Fibroblast of skin of abdomen (primary cell): ENCODE measurements at regions not wholly inside any gene's neighbourhood (a gene's known extent, or its start where the extent isn't known, plus 50 kb on each side); places are given as distances from the start of the nearest gene placed in this dataset.
"Not testable (repeated sequence)": the region's sequence is repeated elsewhere in the genome, so short reads cannot be mapped to it uniquely, and the experiment has no call there.

Experiments used
- DNase-seq: peaks from one replicate; pipeline ENCODE4 v3.0.0-alpha.2; 2013

GRCh38 chr15:36080759-36081158 is 498.7 kb upstream of the CDIN1 start:
- no peak for DNase-seq

- peak; percentile 38 for DNase-seq
Measured at GRCh38 chr15:36090286-36090946, 489.0 kb upstream of the CDIN1 start.

DNA sequence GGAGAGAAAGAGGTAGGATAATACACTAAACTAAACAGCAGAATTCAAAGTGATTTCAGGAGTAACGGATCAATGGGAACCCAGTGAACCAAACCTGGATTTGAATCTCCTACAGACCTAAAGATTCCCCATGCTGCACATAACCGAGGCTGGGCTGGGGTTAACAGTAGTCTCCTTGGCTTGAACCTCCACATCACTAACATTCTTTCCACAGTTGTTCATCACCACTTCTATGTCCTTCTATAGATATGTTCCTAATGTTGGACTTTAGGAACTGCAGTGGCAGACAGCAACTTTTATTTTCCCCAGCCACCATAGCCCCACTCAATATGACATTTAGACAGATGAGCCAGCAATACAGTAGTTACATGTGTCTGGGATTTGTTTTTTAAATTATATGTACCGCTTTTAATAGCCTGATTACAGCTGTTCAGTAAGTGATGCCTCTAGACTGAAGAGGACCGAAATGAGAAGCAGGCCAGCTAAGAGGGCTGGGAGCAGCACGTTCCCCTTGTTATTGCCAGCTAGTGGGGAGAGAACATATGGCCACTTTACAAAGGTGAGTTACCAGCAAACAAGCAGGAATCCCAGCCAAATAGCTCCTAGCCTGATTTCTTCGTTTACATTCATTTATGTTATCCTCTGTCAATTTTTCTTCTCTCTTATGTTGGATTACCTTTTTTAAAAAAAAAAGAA is 472.6 kb upstream of the CDIN1 start:
- peak; percentile 64 for DNase-seq

DNA sequence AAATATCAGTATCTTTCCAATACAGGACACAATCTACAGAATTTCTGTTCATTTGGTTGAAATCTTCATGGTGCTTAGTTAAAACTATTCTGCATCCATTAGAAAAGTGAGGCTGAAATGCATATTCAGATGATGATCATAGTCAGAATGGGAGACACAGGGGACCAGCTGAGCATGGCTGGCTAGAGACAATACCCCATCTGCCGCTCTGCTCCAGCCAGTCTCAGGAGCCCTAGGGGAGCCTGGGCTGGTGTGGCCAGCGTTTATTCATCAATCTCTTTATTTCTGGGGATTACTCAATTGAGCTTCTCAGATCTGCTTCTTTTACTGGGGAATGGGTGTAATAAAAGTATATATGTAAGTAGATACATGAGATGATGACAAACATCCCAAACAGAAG is 470.9 kb upstream of the CDIN1 start:
- DNase-seq, result no peak

- peak; percentile 81 for DNase-seq
Measured at GRCh38 chr15:36109943-36110658, 469.3 kb upstream of the CDIN1 start.

- no peak for DNase-seq
Measured at GRCh38 chr15:36110659-36110993, 468.8 kb upstream of the CDIN1 start.

DNA sequence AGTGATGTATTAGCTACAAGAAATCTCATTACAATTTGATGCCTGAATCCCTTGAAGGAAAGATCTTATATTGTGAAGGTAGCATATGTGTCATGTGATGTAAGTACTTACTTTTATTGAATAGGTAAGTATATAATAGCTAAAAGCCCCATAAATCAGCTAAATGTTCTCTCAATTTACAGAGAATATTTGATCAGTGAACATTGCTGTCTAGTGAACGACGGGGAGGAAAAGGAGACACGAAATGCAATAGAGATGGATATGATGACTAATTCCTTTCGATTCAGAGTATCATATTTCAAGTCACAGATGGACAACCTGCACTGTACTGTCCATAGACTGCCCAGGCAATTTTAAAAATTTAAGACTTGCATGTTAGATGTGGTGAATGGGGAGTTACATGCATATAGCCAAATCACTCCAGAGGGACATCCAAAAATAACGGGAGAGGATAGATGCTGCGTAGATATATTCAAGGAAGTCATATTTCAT is 462.1 kb upstream of the CDIN1 start:
- DNase-seq, result no peak

DNA sequence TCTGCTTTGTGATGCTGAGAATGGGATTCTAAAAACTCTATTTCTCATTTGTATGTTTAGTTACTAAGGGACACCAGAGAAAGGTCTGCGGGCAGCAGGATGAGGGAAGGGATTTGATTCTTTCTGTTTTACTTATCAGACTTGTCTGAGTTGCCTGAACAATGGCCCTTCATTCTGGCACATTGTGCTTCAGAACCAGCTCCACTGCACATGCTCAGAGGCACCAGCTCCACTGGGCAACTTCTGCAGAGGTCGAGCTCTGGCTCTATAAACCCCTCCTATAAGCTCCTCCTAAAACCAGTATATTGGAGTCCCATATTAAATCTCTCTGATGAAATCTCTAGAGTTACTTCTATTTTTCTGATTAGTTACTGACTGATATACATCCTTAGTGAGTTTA is 453.2 kb upstream of the CDIN1 start:
- DNase-seq, result no peak

DNA sequence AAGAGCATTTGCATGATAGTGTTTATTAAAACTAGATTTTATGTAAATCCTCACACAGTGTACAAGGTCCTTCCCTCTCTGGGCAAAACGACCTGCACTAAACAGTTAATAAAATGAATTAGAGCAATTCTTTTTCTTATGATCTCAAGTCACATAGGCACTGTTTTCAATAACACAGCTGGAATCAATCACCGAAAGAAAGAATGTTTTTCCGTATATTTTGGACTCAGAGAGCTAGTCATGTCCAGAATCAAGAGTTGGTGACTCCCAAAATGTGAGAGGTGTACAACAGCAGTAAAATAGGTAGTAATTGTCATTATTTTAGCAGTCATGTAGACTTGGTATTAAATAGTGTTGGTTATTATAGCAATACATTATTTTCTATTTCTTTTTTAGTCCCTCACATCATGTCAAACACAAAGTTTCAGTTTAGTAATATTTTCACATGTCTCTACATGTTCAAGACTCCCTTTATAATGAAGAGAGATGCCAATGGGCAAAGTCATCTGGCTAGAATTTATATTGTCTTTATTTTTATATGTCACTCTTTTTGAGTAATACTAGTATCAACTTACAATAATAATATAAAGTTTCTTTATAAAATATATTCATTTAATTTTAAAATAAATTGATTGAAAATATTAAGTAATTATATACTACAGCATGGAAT is 448.6 kb upstream of the CDIN1 start:
- DNase-seq, result peak; percentile 28

- peak; percentile 68 for DNase-seq
Measured at GRCh38 chr15:36133742-36134141, 445.7 kb upstream of the CDIN1 start.

DNA sequence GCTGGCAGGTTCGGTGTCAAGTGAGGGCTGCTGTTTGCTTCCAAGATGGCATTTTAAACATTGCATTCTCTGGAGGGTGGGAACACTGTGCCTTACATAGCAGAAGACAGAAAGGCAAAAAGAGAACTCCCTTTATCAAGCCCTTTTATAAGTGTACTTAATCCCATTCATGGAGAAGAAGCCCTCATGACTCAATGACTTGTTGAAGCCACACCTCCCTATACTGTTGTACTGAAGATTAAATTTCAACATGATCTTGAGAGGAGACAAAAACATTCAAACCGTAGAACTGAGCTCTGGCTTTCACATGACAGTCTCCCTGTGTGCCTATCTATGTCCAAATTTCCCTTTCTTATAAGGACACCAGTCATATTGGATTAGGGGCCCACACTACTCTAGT is 443.4 kb upstream of the CDIN1 start:
- DNase-seq, result no peak

GRCh38 chr15:36152936-36153335 is 426.5 kb upstream of the CDIN1 start:
- DNase-seq, result no peak

DNA sequence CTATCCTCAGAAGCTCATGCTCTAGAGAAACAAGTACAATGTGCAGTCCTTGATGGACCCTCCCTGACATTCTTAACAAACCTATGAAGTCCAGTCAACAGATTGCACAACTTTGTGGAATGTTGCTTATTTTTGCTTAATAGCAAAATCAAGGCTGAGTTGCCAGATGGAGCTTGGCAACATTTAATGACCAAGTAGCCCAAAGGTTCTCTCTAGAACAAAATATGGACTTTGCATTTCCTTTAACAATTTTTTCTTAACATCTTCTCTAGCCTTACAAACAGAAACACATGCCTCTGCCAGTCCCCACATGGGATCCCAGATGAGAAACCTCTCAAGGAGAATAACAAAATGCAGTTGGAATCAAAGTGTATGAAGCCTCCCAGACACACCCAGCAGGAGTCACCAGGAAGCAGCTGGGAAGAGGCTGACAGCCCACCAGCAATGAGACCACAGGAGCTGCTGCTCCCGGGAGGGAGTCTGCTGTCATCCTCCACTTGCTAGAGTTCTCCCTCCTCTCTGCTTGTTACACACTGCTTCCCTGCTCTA is 422.5 kb upstream of the CDIN1 start:
- peak; percentile 60 for DNase-seq

DNA sequence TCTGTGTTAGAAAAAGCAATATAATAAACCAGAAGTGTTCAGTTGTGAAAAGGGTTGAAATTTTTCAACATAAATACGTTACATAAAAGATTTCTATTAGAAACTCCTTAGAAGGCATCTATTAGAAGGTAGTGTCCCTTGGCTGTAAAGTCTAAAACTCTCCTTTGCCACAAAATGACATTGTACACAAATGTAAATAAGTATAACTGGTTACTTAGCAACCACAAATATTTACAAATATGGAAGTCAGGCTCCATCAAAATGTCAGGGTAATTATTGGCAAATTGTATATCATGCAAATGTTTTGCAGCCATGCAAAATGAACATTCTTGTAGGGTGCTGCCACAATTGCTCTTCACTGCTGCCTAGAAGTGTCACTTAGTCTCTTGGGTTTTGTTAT is 419.1 kb upstream of the CDIN1 start:
- no peak for DNase-seq

DNA sequence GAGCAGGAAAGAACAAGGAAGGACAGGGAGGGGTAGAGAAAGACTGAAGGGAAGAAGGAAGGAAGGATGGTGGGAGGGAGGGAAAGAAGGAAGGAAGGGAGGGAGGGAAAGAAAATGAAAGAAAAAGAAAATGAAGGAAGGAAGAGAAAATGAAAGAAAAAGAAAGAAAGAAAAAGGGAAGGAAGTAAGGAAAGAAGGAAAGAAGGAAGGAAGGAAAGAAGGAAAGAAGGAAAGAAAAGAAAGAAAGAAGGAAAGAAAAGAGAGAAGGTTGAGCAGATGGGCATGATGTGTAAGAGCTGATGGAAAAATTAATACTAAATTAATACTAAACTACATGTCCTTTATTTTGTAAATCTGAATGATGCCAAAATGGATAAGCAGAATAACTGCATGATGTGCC is 418.3 kb upstream of the CDIN1 start:
- no peak for DNase-seq

GRCh38 chr15:36161771-36162212 is 417.6 kb upstream of the CDIN1 start:
- peak; percentile 59 for DNase-seq

GRCh38 chr15:36163983-36164382 is 415.4 kb upstream of the CDIN1 start:
- DNase-seq, result not testable (repeated sequence)

DNA sequence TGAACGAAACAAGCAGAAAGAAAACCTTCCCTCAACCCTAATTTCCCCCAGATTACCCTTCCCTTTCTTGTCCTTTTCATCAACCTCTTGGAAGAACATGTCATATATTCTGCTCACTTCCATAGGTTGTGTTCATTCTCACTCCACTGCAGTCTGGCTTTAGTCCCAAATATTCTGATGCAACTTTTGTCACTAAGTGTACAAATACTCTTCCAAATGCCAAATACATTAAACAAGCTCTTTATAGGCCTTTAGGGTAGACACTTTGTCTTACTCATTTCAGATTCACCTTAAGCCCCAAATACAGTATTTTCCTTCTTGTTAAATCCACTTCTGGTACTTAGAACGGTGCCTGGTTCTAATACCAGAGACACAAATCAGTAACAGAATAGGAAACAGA is 406.5 kb upstream of the CDIN1 start:
- DNase-seq, result peak; percentile 48

- peak; percentile 34 for DNase-seq
Measured at GRCh38 chr15:36175186-36175740, 404.2 kb upstream of the CDIN1 start.

DNA sequence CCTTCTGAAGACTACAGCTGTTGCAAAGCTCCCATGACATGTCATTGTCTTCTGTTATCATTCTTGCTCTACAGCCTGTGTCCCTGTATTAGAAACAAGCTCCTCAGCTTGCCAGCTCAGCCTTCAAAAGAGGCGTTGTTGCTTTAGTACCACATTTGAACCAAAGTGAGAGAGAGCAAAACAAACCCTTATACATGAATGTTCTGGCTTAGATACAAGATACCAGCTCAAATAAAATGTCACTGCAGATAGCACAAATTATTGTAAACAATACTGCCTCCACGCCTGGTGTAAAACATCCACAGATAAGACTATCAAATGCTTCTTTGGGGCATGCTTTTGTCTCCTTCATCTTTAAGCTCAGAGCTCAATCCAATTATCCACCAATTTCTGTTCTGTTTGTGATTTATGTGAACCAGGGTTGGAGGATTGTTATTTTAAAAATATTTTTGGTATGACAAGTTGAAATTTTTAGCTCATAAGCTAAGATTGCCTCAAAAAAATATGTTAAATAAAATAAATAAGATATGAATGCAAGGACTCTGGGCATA is 403.6 kb upstream of the CDIN1 start:
- DNase-seq, result no peak

DNA sequence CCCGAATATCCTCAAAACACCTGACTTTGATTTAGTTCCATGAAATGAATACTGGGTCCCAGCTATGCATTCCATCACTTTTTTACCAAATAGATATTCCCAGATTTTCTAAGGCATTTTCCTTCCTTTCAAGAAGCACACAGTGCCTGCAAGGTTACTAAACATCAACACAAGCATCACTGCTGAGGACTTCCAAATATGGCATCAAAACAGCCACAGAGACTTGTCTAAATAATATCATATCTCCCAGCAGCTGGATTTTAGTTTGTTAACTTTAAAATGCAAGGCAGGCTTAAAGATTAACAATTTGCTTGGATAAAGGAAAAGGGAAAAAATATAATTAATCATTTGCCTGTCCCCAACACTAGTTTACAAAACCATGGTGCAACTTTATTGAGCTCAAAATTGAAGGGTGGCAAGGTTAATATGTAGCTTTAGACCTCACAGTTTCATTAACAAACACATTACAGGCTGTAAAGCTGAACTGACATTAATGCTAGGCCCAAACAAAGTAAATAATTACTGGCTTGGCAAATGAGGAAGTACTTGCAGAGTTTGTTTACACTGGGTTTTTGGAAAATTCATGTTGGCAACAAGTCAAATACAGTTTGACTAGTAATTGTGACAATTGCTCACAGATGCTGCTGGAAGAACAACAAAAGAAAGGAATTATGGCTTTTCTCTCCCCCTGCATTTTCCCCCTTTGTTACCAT is 401.7 kb upstream of the CDIN1 start:
- DNase-seq, result peak; percentile 45

DNA sequence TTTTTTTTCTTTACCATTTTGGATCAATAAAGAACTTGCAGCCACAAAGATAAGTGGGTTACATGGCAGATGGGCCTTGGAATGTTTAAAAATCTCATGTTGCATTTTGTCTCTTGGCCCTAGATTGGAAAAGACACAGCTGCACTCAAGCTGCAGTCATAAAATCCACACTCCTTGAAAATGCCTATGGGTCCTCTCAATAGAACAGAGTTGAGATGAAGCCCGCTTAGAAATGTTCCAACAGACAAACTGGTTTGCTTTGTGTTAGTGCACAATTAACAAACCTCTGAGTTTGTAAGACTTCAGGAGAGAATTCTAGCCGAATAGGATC is 401.2 kb upstream of the CDIN1 start:
- DNase-seq, result peak; percentile 16
